ENCODE measurements at regions not wholly inside any gene's neighbourhood (a gene's known extent, or its start where the extent isn't known, plus 50 kb on each side); places are given as distances from the start of the nearest gene placed in this dataset.

- Histone ChIP-seq H3K18ac (ENCODE audit: insufficient read length, low read depth, low read length) (no peak overlapping the region), H3K14ac (ENCODE audit: insufficient read depth, low read length) (no peak overlapping the region), H2BK15ac (ENCODE audit: low read depth, low read length) (no peak overlapping the region), H3T11ph (ENCODE audit: low read length) (no peak overlapping the region), H3K9me3 (ENCODE audit: control insufficient read depth, low read depth, low read length) (no peaks in the 10 kb centered on the region), H2BK20ac (ENCODE audit: low read depth, low read length, poor library complexity, severe bottlenecking) (no peak overlapping the region), H2AK5ac (ENCODE audit: insufficient read length, low read length) (no peak overlapping the region), H3K27ac (ENCODE audit: insufficient read length, low read depth, low read length) (no peak overlapping the region), H3K4ac (ENCODE audit: low read depth, low read length) (no peak overlapping the region), H2BK5ac (ENCODE audit: insufficient read length, low read length) (no peak overlapping the region), H3K23me2 (ENCODE audit: insufficient read length, low read depth, low read length, poor library complexity, severe bottlenecking) (no peaks in the 10 kb centered on the region), H3K4me1 (ENCODE audit: insufficient read depth, low read length) (peaks cover 4% of the 10 kb centered on the region; the same call in 1 of the 2 replicates), H2AFZ (ENCODE audit: low read length) (no peak overlapping the region), H3K4me2 (ENCODE audit: insufficient read depth, insufficient read length, low read length) (no peak overlapping the region), H4K5ac (ENCODE audit: insufficient read length, low read depth, low read length) (no peak overlapping the region), H3K79me2 (ENCODE audit: insufficient read depth, low read length) (no peaks in the 10 kb centered on the region), H3K23ac (ENCODE audit: insufficient read length, low read depth, low read length) (no peak overlapping the region), H3K9ac (ENCODE audit: extremely low read depth, insufficient read length, low read length) (no peak overlapping the region), H4K20me1 (ENCODE audit: control insufficient read depth, insufficient read depth, insufficient read length) (no peaks in the 10 kb centered on the region), H4K8ac (replicated peaks; ENCODE audit: insufficient read length, low read depth, low read length) (no peak overlapping the region), H2BK12ac (ENCODE audit: insufficient read length, low read depth, low read length) (no peak overlapping the region), H4K91ac (ENCODE audit: insufficient read length, low read depth, low read length) (no peak overlapping the region), H3K27me3 (ENCODE audit: insufficient read depth, low read length) (no peaks in the 10 kb centered on the region), H3K79me1 (ENCODE audit: insufficient read depth, low read depth, low read length, poor library complexity, severe bottlenecking) (no peaks in the 10 kb centered on the region), H2BK120ac (ENCODE audit: low read depth, low read length, poor library complexity, severe bottlenecking) (no peak overlapping the region), H3K56ac (ENCODE audit: insufficient read length, low read depth, low read length) (no peak overlapping the region)
- no peaks in the 10 kb centered on the region for H3K27me3 Mint-ChIP-seq (ENCODE audit: low read depth)
- H3K9me3 Mint-ChIP-seq = no peaks in the 10 kb centered on the region
- peaks cover 10 to 11% of the 10 kb centered on the region in 2 experiments for H3K4me1 Mint-ChIP-seq
- no peak for DNase-seq
- H3K4me3 Mint-ChIP-seq = no peak overlapping the region
- no peak overlapping the region for H3K27ac Mint-ChIP-seq
- no peak for TF ChIP-seq CTCF (conservative IDR thresholded peaks at IDR 0.05)
- no peaks in the 10 kb centered on the region for H3K36me3 Mint-ChIP-seq (ENCODE audit: insufficient read depth in 1 of 3, low read depth in 3 of 3)
These were observed 131.0 kb downstream of the CTH start for GRCh38 chr1:70542030-70542429.

Measured in H9 (cell line).